Stimulated activated CD4-positive, alpha-beta T cell treated with anti-CD3 and anti-CD28 coated beads, Interleukin-12 subunit alpha, Interleukin-12 subunit beta, amount 100 ng/mL, for 4 hours (primary cell): ENCODE measurements at regions not wholly inside any gene's neighbourhood (a gene's known extent, or its start where the extent isn't known, plus 50 kb on each side); places are given as distances from the start of the nearest gene placed in this dataset.

ENCODE experiments used
- DNase-seq: peaks from one replicate; pipeline ENCODE4 v3.0.0-alpha.2; 2020

GRCh38 chr14:48536318-48536717 is 860.9 kb upstream of the MDGA2 start:
- DNase-seq, result no peak

GRCh38 chr14:48527832-48528231 is 852.4 kb upstream of the MDGA2 start:
- no peak for DNase-seq

GRCh38 chr14:48526307-48526706 is 850.9 kb upstream of the MDGA2 start:
- no peak for DNase-seq

GRCh38 chr14:48504921-48505320 is 829.5 kb upstream of the MDGA2 start:
- DNase-seq, result no peak

- DNase-seq, result no peak
These were observed 815.4 kb upstream of the MDGA2 start for GRCh38 chr14:48490756-48491155.

- DNase-seq, result no peak
These were observed 798.5 kb upstream of the MDGA2 start for GRCh38 chr14:48473944-48474343.

- DNase-seq, result no peak
These were observed 780.6 kb upstream of the MDGA2 start for GRCh38 chr14:48456051-48456450.

GRCh38 chr14:48454887-48455286 is 779.5 kb upstream of the MDGA2 start:
- no peak for DNase-seq

- DNase-seq, result no peak
These were observed 777.1 kb upstream of the MDGA2 start for GRCh38 chr14:48452437-48452995.

- DNase-seq, result no peak
These were observed 759.8 kb upstream of the MDGA2 start for GRCh38 chr14:48435221-48435620.

- no peak for DNase-seq
These were observed 755.4 kb upstream of the MDGA2 start for GRCh38 chr14:48430805-48431204.

- DNase-seq, result no peak
These were observed 754.1 kb upstream of the MDGA2 start for GRCh38 chr14:48429512-48429911.

- DNase-seq, result no peak
These were observed 742.5 kb upstream of the MDGA2 start for GRCh38 chr14:48417715-48418500.

- no peak for DNase-seq
These were observed 725.9 kb upstream of the MDGA2 start for GRCh38 chr14:48401321-48401720.

- no peak for DNase-seq
These were observed 723.4 kb upstream of the MDGA2 start for GRCh38 chr14:48398675-48399282.

- DNase-seq, result no peak
These were observed 716.3 kb upstream of the MDGA2 start for GRCh38 chr14:48391661-48392060.

GRCh38 chr14:48390346-48390745 is 714.9 kb upstream of the MDGA2 start:
- no peak for DNase-seq

GRCh38 chr14:48384821-48385220 is 709.4 kb upstream of the MDGA2 start:
- no peak for DNase-seq

- no peak for DNase-seq
These were observed 707.6 kb upstream of the MDGA2 start for GRCh38 chr14:48382961-48383360.

GRCh38 chr14:48378541-48378940 is 703.1 kb upstream of the MDGA2 start:
- DNase-seq, result no peak

GRCh38 chr14:48373981-48374380 is 698.6 kb upstream of the MDGA2 start:
- no peak for DNase-seq

GRCh38 chr14:48350971-48351370 is 675.6 kb upstream of the MDGA2 start:
- no peak for DNase-seq

GRCh38 chr14:48349689-48350088 is 674.3 kb upstream of the MDGA2 start:
- no peak for DNase-seq

- DNase-seq, result no peak
These were observed 665.7 kb upstream of the MDGA2 start for GRCh38 chr14:48341069-48341468.
